Kidney (tissue), 13 donors: ENCODE measurements at regions not wholly inside any gene's neighbourhood (a gene's known extent, or its start where the extent isn't known, plus 50 kb on each side); places are given as distances from the start of the nearest gene placed in this dataset.

Source experiments
- DNase-seq, 5 donors: peaks; one replicate each; pipeline ENCODE4 v3.0.0-alpha.2; 2013 to 2020
- FAIRE-seq: peaks from 2 replicates; lab custom pipeline; 2012; peaks lifted over from hg19 to GRCh38; lab: Jason Lieb, UNC
- H3K27ac ChIP-seq, 2 donors: one replicate each; pipeline ENCODE4 v1.7.0; 2013; ENCODE audit warnings: low read depth in 2 of 2, low read length in 2 of 2, inconsistent platforms in 1 of 2
- H3K27me3 ChIP-seq: one replicate; pipeline ENCODE4 v1.7.1; 2013; ENCODE audit warnings: low read length, inconsistent platforms; ENCODE audit not compliant: control insufficient read depth, insufficient read depth
- H3K36me3 ChIP-seq, 3 donors: one replicate each; pipeline versions ENCODE4 v1.7.0 to v1.7.1; 2013; ENCODE audit warnings: low read length in 3 of 3, control low read depth in 1 of 3, inconsistent platforms in 1 of 3; ENCODE audit not compliant: insufficient read depth in 3 of 3, control insufficient read depth in 2 of 3
- H3K4me1 ChIP-seq, 3 donors: one replicate each; pipeline versions ENCODE4 v1.7.0 to v1.7.1; 2013; ENCODE audit warnings: low read length in 3 of 3, inconsistent platforms in 1 of 3, low read depth in 1 of 3; ENCODE audit not compliant: control insufficient read depth in 2 of 3, insufficient read depth in 2 of 3
- H3K4me3 ChIP-seq, 3 donors: one replicate each; pipeline versions ENCODE4 v1.7.0 to v1.8.1; 2013; ENCODE audit warnings: low read length in 3 of 3, control low read depth in 1 of 3, inconsistent platforms in 1 of 3
- H3K9ac ChIP-seq, 3 donors: one replicate each; pipeline versions ENCODE4 v1.7.0 to v1.7.1; 2013; ENCODE audit warnings: low read length in 3 of 3, control low read depth in 1 of 3, inconsistent platforms in 1 of 3
- H3K9me3 ChIP-seq, 3 donors: one replicate each; pipeline versions ENCODE4 v1.7.0 to v1.7.1; 2013; ENCODE audit warnings: low read length in 3 of 3, control low read depth in 1 of 3, inconsistent platforms in 1 of 3; ENCODE audit not compliant: control insufficient read depth in 2 of 3, insufficient read depth in 1 of 3
- intact Hi-C: fragments of 100-400 bp; cut with DNase I; formaldehyde crosslinking; loops from one replicate; pipeline ENCODE4 v1.11.1; 2022
- TF ChIP-seq, protein P1 (sequence below): IDR thresholded peaks from 3 replicates; pipeline ENCODE4 v1.5.1; 2012; ENCODE audit warnings: mild to moderate bottlenecking, moderate library complexity, borderline replicate concordance; ENCODE audit not compliant: insufficient read depth; ENCODE audit errors: extremely low read depth
- donor health status: control.
- donor health status: control.
- donor health status: control.
- donor health status: control.
- donor health status: control.
- donor health status: DM: yes; HTN: yes; CAD: no.
- donor health status: Normal renal cell carcinoma (clear cell type).

- no peak overlapping the region for H3K27ac ChIP-seq
- no peak overlapping the region for H3K4me3 ChIP-seq
- peaks cover 0 to 6% (median 0%) of the 10 kb centered on the region in 3 donors for H3K4me1 ChIP-seq
- H3K36me3 ChIP-seq, result no peaks in the 10 kb centered on the region
- TF ChIP-seq, protein P1, sequence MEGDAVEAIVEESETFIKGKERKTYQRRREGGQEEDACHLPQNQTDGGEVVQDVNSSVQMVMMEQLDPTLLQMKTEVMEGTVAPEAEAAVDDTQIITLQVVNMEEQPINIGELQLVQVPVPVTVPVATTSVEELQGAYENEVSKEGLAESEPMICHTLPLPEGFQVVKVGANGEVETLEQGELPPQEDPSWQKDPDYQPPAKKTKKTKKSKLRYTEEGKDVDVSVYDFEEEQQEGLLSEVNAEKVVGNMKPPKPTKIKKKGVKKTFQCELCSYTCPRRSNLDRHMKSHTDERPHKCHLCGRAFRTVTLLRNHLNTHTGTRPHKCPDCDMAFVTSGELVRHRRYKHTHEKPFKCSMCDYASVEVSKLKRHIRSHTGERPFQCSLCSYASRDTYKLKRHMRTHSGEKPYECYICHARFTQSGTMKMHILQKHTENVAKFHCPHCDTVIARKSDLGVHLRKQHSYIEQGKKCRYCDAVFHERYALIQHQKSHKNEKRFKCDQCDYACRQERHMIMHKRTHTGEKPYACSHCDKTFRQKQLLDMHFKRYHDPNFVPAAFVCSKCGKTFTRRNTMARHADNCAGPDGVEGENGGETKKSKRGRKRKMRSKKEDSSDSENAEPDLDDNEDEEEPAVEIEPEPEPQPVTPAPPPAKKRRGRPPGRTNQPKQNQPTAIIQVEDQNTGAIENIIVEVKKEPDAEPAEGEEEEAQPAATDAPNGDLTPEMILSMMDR, result no peak
- no peak overlapping the region for H3K9ac ChIP-seq
- FAIRE-seq, result no peak
- no peaks in the 10 kb centered on the region for H3K9me3 ChIP-seq
- no peak for DNase-seq
- H3K27me3 ChIP-seq, result no peaks in the 10 kb centered on the region
- intact Hi-C loops, result no loop called here
These were observed 393.6 kb upstream of the PROK2 start for GRCh38 chr3:72178463-72179106.

GRCh38 chr3:72177075-72178050, 392.4 kb upstream of the PROK2 start:
- DNase-seq (peak; percentile 63 to 87 (median 71)), FAIRE-seq (no peak)
- no peaks in the 10 kb centered on the region for H3K36me3 ChIP-seq
- H3K9me3 ChIP-seq, result no peaks in the 10 kb centered on the region
- no peaks in the 10 kb centered on the region for H3K27me3 ChIP-seq
- H3K27ac ChIP-seq, result no peak overlapping the region
- peaks cover 0 to 6% (median 0%) of the 10 kb centered on the region in 3 donors for H3K4me1 ChIP-seq
- TF ChIP-seq, protein P1, result no peak
- no peak overlapping the region for H3K9ac ChIP-seq
- H3K4me3 ChIP-seq, result peak overlapping the region in 2 of 3 donors; percentile 22 to 34
- intact Hi-C loops, result no loop called here

- no peak overlapping the region for H3K27ac ChIP-seq
These were observed 391.6 kb upstream of the PROK2 start for GRCh38 chr3:72176537-72177041.

More at GRCh38 chr3:72176537-72177041, 391.6 kb upstream of the PROK2 start:
- intact Hi-C loops, result no loop called here
- DNase-seq (no peak), FAIRE-seq (no peak)
- Histone ChIP-seq H3K36me3 (no peaks in the 10 kb centered on the region), H3K4me3 (no peak overlapping the region), H3K4me1 (peaks cover 0 to 6% (median 0%) of the 10 kb centered on the region in 3 donors), H3K27me3 (no peaks in the 10 kb centered on the region), H3K9ac (no peak overlapping the region), H3K9me3 (no peaks in the 10 kb centered on the region)
- TF ChIP-seq, protein P1, result no peak
